Keratinocyte (primary cell): ENCODE measurements at regions not wholly inside any gene's neighbourhood (a gene's known extent, or its start where the extent isn't known, plus 50 kb on each side); places are given as distances from the start of the nearest gene placed in this dataset.

Source experiments
- CTCF ChIP-seq, 3 experiments: IDR thresholded peaks in 1 of 3; conservative IDR thresholded peaks in 1 of 3; optimal IDR thresholded peaks in 1 of 3; 2 replicates in 2 of 3; 3 replicates in 1 of 3; pipeline versions ENCODE3 to v1.5.1; 2011; ENCODE audit warnings: low read length in 3 of 3, mild to moderate bottlenecking in 3 of 3, moderate library complexity in 2 of 3, control low read depth in 1 of 3, inconsistent platforms in 1 of 3; ENCODE audit not compliant: insufficient read depth in 2 of 3; ENCODE audit errors: extremely low read depth in 1 of 3
- EZH2 ChIP-seq: IDR thresholded peaks from one replicate; pipeline ENCODE4 v1.6.1; 2012; ENCODE audit warnings: inconsistent platforms, mild to moderate bottlenecking, low read length, moderate library complexity

- TF ChIP-seq CTCF (optimal IDR thresholded peaks at IDR 0.05 in 1 of 3, IDR thresholded peaks at IDR 0.05 in 1 of 3, conservative IDR thresholded peaks at IDR 0.05 in 1 of 3; ENCODE audit: extremely low read depth in 1 of 3, insufficient read depth in 2 of 3, low read length in 3 of 3): no peak
- no peak for TF ChIP-seq EZH2
These were observed 921.3 kb upstream of the LCORL start for GRCh38 chr4:18942874-18943273.
